ENCODE measurements at regions not wholly inside any gene's neighbourhood (a gene's known extent, or its start where the extent isn't known, plus 50 kb on each side); places are given as distances from the start of the nearest gene placed in this dataset.

DNA sequence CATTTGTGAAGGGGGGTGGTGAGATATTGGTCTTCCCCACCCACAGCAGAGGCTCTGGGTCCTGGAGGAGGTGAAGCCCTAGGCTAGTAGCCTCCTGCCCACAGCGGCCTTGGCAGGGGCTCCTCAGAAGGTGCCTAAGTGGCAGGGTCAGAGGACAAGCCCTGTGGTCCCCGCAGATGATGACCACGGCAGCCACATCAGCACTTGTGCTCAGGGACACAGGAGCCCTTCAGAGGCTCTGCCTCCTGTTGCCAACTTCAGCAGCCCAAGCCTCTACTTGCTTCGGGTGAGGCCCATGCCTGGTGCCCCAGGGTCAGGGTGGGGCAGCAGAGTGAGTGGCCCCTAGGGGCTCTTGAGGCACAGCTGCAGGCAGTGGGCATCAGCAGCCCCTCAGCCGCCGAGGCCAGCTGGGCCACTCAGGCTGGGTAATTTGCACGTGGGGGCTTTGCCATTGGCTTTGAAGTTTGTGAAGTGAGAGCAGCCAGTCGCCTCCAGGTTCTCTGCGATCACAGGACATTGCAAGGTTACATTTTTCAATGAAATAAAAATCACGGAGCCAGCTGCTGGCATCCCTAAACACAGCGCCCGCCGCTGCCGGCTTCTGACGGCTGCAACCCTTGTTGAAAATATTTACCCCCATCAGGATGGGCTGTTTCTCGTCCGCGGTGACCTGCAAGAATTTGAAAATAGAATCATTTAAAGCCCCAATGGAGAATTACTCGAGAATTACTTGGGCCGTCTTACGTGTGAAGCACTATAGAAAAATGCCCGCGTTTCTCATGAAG is 108.5 kb downstream of the HMX1 start:
- TF ChIP-seq, protein P1, sequence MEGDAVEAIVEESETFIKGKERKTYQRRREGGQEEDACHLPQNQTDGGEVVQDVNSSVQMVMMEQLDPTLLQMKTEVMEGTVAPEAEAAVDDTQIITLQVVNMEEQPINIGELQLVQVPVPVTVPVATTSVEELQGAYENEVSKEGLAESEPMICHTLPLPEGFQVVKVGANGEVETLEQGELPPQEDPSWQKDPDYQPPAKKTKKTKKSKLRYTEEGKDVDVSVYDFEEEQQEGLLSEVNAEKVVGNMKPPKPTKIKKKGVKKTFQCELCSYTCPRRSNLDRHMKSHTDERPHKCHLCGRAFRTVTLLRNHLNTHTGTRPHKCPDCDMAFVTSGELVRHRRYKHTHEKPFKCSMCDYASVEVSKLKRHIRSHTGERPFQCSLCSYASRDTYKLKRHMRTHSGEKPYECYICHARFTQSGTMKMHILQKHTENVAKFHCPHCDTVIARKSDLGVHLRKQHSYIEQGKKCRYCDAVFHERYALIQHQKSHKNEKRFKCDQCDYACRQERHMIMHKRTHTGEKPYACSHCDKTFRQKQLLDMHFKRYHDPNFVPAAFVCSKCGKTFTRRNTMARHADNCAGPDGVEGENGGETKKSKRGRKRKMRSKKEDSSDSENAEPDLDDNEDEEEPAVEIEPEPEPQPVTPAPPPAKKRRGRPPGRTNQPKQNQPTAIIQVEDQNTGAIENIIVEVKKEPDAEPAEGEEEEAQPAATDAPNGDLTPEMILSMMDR (IDR thresholded peaks at IDR 0.05): no peak
- TF ChIP-seq POLR2A (IDR thresholded peaks at IDR 0.05): no peak

Measured in tibial nerve (tissue), 3 donors.